NCI-H1436 treated with DMSO at 0.1 percent for 48 hours (cell line): ENCODE measurements at regions not wholly inside any gene's neighbourhood (a gene's known extent, or its start where the extent isn't known, plus 50 kb on each side); places are given as distances from the start of the nearest gene placed in this dataset.

ENCODE experiments used
- DNase-seq: peaks from one replicate; lab custom pipeline; 2025; lab: John Stamatoyannopoulos, UW

DNA sequence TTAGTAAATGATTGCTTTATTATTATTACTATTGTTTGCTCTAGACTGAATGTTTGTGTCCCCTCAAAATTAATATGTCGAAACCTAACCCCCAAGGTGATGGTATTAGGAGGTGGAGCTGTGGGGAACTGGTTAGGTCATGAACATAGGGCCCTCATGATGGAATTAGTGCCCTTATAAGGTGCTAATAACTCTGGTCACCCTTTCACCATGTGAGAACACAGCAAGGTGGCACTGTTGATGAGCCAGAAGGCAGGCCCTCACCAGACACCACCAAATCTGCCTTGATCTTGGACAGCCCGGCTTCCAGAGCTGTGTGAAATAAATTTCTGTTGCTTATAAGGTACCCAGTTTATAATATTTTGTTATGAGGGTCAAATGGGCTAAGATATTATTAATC lies 95.8 kb downstream of the BDNF start:
- no peak for DNase-seq

GRCh38 chr11:27603376-27603990 lies 96.8 kb downstream of the BDNF start:
- DNase-seq, result no peak

DNA sequence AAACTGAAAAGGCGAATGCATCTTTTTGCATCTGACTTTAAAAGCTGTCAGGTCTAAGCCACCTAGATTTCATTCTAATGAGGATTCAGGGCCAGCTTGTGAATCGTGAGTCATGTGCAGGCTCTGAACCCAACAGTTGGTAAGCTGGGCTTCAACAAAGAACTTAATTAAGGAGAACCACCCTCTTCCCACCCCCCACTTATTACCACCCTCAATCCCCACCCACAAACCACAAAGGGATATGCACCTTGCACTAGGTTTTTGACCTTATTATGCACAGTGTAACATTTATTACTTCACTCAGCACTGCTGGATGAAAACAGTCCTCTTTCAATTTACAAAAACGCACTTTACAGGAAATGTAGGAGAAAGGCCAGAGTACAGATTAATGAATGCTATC lies 94.1 kb upstream of the LIN7C start:
- peak; percentile 22 for DNase-seq

DNA sequence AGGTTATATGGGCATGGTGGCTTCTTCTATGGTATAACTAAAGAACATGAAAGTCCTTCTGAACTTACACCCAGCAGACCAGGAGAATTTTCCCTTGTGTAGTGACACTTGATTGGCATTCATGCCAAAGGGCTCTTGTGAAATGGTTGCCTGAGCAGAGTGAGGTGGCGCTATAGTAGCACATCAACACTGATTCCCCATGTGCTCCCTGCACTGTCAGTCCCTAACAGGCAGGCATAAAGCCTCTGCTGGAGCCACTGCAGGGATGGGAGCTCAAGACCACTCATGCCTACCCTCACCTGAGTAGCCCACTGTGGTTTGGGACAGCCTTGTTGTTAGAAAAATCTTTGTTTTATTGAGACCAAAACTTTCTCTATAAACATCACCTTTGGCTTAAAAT lies 92.6 kb upstream of the LIN7C start:
- DNase-seq, result no peak

DNA sequence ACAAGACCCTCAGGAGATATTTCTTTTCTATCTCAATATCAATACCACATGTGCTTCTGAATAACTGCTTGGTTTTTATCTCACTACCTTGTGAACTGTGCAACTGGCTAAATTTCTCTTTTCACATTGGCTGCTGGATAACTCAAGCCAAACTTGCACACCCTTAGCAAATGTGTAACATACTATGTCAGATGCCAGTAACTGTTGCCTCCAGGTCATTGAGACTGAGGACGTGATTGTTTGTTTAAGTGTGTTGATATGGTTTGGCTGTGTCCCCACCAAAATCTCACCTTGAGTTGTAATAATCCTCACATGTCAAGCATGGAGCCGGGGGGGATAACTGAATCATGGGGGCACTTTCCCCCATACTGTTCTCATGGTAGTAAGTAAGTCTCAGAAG lies 90.2 kb upstream of the LIN7C start:
- no peak for DNase-seq

- no peak for DNase-seq
Measured at GRCh38 chr11:27596388-27596787, 89.8 kb upstream of the LIN7C start.

DNA sequence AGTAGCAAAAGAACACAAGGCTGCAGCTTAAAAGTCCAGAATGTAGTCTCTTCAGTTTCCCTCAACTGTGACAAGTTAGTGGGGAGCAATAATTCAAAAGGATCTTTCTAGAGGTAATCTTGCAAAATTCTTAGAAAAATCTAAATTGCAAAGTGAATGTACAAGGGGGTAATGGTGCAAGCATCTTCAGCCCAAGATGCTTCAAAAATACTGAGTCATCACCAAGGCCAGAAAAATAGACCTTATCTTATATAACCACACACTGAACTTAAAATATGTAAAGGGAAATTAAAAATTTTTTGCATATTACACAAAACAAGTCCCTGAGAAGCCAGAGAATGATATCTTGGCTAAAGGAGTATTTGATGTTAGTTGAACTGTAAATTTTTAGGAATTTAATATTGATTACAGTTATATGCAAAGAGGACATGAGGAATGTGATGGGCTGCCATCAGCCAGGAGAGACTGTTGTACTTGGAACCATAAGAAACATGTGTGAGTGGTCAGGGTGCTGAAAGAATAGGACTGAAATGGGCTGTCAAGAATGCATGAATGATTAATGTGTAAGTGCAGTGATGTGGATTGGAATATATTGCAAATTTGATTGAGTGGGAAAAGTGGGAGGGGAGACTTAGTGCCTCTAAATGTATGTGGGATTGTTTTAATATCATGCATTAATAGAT lies 85.7 kb upstream of the LIN7C start:
- DNase-seq, result no peak

DNA sequence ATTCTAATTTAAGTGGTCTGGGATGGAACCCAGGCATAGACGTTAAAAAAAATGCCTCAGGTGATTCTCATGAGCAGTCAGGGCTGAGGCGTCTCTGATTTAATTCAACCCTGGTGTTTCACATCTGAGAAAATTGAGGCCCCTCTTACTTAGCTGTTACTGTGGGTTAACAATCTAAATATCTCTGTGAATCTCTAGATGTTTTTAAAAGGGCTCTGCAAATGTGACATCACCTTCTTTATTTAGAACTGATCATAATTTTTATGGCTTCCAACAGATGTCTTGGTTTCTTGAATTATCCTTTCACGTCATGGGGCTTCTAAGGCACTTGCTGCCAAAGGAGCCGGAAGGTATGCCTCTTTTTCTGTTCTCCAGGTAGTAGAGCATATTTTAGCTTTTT lies 76.1 kb upstream of the LIN7C start:
- DNase-seq, result no peak

DNA sequence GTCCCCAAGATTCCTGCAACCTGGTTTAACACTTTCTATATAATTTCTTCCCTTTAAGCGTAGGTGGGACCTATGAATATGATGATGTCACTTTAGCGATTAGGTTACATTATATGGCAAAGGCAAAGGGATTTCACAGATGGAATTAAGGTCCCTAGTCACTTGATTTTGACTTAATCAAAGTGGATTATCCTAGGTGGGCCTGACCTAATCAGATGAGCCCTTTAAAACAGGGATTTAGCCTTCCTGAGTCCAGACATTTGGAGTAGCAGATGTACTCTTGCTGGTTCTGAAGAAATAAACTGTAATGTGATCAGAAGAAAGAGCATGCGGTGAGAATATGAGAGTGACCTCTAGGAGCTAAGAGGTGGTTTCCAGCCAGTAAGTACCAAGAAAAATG lies 67.8 kb upstream of the LIN7C start:
- no peak for DNase-seq

DNA sequence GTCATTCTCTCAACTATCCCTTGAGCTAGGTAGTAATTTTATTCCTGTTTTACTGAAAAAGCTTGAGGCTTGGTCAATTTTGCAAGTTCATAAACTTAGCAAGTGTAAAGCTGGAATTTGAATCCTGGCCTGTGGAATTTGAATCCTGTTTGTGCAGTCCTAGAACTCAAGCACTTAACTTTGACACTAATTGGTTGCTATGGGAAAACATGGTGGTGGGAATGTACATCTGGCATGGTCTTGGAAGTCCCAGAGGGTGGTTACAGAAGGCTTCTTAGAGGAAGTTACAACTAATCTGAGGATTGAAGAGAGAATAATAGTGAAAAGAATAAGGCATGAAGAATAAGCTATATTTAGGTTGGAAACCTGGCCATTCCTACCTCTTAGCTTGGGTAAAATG lies 66.5 kb upstream of the LIN7C start:
- no peak for DNase-seq

- no peak for DNase-seq
Measured at GRCh38 chr11:27571154-27571810, 64.7 kb upstream of the LIN7C start.

DNA sequence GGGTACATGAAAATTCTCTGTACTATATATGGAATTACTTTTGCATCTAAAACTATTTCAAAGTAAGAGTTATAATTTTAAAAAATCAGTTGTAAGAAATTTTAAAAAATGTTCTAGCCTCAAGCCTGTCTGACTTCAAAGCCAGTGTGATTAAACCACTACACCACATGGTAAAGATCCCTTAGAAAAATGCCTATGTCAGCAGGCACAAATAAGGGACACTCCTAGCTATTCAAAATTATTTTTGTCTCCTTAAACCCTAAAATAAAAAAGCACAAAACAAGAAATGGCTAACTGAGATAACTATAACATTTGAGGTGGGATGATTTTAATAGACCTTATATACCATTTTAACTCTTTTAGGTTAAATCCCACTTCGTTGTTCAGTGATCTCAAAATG lies 64.0 kb upstream of the LIN7C start:
- DNase-seq, result no peak

DNA sequence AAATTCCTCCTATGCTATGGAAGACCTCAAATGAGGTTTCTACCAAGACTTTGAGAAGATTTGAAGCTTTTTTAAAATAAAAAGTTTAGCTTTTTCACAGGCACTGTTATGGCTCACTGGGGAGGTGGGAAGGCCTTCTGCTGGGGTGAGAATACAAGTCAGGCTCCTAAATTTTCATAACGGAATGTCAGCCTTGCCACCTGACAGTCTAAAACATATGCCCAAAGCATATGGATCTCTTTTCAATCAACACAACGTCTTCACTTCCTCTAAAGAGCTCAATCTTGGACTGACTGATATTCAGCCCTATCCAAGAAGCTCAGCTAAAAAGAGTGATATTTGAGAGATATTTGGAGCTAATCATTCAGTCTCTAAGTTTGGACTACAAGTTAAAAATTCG lies 57.1 kb upstream of the LIN7C start:
- DNase-seq, result no peak

GRCh38 chr11:27563201-27563600 lies 56.6 kb upstream of the LIN7C start:
- no peak for DNase-seq

GRCh38 chr11:27558401-27558800 lies 51.8 kb upstream of the LIN7C start:
- DNase-seq, result no peak

DNA sequence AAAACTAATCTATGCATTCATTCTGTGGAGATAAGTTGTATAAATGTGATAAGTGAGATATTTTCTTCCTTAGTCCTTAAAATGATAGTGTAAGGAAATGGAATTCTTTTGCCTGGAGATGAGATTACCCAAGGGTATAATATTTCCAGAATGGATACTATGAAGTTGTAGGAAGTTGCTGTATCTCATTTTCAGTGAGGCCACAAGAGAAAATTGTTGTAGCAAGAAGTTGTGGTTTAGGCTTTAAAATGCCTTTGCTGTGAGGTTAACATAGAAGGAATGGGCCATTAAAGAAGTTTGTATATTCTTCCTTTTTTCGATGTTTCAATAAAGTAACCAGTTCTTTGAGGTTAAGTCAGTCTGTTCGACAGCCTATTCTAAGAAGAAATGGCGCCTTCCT lies 50.7 kb upstream of the LIN7C start:
- DNase-seq, result no peak
